ENCODE measurements at regions not wholly inside any gene's neighbourhood (a gene's known extent, or its start where the extent isn't known, plus 50 kb on each side); places are given as distances from the start of the nearest gene placed in this dataset.

DNA sequence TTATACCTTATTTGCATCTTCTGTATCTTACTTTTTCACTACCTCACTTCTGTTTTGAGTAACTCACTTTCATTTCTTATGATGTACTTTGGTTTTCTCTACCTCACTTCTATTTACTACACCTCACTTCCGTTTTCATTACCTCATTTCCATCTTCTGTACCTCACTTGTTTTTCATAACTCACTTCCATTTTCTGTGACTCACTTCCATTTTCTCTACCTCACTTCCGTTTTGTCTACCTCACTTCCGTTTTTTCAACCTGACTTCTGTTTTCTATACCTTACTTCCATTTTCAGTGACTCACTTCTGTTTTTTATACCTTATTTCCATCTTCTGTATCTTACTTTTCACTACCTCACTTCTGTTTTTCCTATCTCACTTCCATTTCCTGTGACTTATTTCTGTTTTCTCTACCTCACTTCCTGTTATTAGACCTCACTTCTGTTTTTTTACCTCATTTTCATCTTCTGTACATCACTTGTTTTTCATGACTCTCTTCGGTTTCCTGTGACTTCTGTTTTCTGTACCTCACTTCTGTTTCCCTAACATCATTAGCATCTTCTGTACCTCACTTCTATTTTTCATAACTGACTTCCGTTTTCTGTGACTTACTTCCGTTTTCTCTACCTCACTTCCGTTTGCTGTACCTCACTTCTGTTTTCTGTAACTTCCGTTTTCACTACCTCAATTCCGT, 493.1 kb upstream of the AKR1E2 start:
- DNase-seq, result peak; percentile 5

DNA sequence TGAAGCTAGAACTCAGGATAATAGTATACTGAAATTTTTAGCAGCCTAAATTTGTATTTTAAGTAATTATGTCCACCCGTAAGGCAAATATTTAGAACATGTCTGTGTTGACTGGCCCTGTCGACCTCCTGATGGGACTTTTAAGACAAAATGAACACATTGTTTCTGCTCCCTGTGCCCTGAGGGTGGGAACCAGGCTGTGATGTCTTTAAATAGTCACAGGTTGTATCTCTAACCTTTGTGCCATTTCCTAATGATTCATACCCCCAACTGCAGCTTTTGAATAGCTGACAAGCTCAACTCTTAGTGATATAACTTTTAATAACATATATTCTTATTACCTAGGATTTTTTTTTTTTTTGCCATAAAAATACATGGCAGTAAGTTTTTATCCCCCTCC, 494.9 kb upstream of the AKR1E2 start:
- DNase-seq, result no peak

DNA sequence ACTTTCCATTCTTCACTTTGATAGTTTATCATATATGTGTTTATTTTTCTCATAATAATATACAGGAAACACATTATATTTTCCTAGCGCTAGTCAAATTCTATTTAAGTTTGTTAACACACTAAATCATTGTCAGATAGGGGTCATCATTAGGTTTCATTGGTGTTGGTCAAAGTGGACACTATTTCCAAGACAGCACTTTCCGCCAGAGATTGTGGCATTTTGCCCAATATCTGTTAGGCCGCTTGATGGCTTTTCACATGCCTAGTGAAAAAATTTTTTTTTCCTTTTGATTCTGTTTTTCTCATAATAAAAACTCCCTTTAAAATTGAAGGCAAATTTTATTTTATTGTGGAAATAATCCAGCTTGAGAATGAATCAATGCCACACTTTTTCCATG, 495.4 kb upstream of the AKR1E2 start:
- DNase-seq, result no peak

DNA sequence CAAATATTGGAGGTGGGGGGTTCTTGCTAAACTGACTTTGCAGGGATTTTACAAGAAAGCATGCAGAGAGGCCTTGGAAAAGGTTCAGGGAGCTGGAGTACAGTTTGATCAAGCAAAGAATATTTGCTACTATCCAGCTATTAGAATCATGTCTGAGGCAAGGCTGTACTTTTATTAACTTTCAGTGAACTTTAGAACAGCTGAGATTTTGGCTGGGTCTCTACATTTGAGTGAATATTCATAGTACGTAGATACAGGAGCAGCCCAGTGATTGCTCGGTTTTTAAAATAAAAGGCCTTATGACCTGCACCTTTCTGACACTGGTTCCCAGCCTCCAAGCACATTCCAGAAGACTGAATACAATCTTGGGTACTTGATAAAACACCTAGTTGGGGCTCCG, 496.8 kb upstream of the AKR1E2 start:
- no peak for DNase-seq

DNA sequence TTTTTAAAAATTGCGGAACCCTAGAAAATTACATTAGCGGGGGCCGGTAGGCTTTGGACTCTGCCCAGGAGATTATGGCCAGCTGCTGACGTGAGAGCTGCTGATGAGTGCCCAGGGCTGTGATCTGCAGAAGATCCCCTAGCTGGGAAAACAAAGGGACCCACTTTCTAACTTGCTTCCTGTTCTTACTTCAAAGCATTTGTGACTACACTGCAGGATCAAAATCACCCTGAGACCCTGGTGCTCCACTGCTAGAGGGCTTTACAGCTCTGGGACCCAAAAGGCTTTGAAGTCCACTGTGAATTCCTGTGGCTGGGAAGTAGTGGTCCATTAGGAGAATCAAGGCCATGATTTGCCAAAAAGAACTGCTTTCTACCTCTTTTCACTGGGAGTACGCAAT, 499.4 kb upstream of the AKR1E2 start:
- no peak for DNase-seq

DNA sequence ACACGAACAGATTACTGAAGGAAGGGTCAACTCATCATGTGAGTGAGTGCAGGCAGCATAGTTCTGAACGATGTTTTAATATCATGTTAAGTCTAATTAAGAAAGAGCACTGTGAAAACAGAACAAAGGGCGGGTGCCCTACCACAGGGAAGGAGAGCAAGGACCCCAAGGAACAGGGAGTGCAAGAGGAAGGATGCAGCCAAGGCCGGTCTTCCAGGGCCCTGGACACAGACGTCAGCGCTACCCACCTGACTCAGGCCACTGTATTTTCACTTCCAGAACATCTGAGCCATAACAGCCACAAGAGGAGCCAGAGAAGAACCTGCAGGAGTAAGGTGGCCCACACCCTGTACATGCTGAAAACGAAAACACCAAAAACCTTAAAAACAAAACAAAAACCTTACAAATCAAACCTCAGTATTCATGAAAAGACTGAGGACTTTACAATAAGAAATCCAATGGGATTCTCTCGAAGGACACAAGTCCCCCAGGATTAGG, 506.1 kb upstream of the AKR1E2 start:
- no peak for DNase-seq

DNA sequence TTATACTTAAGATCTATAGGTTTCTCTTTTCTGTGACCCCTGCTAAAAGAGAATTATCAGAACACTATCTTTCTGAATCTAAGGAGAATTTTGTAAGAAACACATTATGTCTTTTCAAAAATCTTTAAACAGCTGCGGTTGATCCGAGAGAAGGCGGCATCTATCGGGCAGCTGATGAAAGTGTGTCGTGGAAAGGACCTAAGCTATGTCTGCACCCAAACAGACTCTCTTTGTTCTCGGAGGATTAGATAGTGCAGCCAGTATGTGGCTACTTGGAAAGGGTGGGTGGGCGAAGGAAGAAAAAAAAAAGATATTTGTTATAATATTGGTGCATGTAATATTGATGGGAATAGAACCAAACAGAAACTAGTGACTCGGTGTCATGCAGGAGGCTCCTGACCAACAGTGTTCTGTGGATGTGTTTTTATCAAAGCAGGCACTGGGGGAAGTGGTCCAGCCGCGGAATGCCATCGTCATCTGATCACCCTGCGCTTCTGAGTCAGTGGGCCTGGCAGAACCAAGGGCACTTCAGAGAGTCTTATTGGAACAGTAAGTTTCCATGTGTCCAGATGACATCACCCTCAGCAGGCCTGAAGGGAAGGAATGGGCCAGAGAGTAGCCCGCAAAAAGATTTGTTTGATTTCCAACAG, 509.7 kb upstream of the AKR1E2 start:
- DNase-seq, result no peak

DNA sequence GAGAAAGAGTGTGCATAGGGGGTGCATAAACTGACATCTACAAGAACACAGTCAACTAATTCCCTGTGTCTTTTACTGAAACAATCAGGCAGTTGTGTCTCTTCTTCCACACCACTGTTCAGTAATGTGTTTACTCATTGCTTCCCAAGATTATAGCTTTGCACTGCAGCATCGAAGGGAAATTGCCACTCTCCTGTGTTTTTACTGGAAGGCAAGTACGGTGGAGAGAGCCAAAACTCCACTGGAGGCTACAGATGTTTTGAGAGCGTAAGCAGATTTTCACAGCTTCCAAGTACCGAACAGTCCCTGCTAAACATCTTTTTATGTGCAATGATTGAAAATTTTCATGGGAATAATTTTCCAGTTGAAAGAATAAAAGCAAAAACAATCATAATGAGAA, 510.5 kb upstream of the AKR1E2 start:
- no peak for DNase-seq

DNA sequence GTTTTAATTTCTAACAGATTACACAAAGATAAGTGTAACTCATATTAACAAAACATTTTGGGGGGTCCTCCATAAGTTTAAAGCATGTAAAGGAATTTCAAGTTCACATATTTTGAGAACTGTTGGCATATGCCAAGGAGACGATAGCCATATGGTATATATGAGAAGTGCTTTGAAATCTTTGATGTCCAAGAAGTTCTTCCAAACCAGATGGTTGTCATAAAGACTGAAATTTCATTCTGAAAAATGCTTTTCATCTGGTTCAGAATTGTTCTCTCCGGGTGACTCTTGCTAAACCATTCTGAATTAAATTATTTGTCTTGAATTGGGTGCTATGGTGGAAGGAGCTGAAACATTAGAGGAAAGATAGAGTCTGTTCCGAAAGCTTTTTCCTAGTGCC, 513.0 kb upstream of the AKR1E2 start:
- DNase-seq, result no peak

DNA sequence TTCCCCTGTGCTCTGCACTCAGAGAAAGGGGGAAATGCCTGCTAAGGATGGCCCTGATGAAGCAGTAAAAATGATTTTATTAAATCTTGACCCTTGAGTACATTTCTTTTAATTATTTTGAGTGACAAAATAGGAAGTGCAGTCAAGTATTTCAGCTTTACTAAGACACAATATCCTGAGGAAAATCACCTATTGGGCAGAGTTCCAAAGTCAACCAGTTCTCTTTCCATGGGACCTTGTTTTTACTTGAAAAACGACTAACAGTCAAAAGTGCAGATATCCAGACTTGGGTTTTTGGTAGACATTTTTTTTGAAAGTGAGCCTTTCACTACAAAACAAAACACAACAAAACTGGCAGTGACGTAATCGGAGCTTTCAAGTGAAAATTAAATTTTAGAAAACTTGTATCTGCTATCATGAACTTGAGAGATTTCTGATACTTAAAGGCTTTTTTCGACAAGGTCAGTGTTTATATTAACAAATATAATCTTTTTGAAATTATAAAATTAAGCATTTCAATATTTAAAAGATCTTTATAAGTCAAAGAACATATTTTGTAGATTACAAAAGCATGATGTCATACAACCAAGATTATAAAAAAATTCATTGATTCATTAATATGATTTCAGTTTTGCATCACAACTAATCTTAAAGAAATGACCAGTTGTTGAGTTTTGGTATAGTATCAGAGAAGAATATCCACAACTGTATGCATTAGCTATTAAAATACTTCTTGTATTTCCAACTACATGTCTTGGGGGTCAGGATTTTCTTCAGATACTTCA, 513.8 kb upstream of the AKR1E2 start:
- no peak for DNase-seq

DNA sequence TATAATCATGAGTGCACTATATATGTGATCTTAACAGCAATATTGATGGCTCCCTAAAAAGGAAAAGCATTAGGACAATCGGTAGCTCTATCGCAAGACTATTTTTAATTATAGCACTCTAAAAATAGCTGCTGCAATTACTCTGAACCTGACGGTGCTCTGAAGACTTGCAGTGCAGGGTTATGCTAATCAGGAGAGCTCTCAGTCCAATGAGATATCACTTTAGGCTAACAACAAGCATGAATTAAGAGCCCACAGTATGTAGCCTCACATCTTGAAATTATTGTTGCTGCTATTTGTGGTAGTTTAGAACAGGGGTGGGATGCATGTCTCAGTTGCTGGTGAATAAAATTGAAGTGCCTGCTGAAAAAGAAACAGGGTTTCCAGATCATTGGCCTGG, 515.8 kb upstream of the AKR1E2 start:
- DNase-seq, result no peak

DNA sequence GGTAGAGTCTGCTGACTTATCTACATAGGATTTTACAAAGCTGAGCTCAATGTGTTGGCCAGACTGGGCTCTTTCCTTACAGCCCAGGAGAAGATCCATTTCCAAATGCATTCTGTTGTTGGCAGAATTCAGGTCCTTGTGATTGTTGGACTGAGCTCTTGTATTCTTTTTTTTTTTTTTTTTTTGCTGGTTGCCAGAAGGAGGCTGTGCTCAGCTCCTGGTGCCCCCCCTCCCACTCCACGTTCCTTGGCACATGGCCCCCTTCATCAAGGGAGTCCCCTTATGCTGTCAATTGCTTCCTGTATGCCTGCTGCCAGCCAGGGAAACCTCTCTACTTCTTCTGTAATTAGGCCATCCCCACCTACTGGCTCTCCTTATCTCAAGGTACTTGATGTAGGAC, 518.1 kb upstream of the AKR1E2 start:
- no peak for DNase-seq

DNA sequence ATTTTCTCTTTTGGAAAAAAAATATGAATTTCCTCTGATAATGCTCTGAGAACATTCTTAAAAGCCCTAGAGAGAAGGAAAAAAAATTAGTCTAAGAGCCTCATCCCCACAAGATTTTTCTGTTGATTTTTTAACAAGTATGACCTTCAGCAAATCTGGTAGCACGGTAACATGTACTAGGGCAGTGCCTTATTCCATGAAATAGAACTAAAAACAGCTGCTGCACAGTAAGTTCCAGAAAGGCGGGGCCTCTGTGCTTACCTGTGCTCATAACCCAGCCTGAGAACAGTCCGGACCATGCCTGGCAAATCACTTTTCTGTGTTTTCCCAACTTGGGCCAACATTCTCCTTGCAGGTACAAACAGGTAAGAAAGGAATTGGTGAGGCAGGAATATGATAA, 519.1 kb upstream of the AKR1E2 start:
- DNase-seq, result no peak

DNA sequence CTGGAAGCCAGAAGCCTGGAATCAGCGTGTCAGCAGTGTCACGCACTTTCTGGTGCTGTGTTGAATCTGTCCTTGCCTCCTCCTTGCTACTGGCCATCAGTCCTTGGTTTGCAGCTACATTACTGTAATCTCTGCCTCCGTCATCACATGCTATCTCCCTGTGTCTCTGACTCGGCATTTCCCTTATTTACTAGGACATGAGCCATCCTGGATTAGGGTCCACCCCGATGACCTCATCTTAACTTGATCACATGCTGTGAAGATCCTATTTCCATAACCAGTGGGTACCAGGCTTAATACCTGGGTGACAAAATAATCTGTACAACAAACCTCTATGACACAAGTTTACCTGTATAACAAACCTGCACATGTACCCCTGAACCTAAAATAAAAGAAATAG, 518.0 kb upstream of the KLF6 start:
- DNase-seq, result no peak

DNA sequence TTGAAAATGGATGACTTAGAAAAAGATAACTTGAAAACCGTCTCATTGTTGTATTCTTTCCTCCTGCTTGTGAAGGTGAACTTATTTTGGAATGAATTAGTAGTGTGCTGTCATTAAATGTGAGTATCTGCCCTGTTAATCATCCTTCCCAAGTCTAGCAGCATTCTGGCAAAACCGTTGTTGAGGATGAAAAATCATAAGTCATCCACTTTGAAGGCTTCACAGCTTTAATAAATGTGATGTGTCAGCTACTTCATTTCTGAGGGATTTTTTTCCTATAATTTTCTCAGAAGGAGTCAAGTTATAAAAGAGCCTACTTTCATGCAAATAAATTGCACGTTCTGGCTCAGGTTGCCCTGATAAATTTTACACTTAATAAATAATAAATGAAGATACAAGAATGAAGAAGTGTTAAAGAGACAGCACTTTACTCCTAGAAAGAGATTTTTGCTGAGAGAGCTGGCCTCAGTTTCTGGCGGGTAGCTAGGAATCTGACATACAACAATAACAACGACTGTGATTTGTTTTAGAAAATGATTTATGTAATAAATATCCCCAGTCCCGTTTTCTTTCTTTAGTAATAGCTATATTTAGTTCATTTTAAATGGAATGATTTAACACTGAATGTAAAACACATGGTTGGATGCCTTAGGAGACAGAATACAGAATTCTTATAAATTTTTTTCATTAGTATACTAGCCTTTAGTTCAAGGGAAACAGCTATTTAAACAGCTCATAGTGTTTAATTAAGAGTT, 516.5 kb upstream of the KLF6 start:
- no peak for DNase-seq

DNA sequence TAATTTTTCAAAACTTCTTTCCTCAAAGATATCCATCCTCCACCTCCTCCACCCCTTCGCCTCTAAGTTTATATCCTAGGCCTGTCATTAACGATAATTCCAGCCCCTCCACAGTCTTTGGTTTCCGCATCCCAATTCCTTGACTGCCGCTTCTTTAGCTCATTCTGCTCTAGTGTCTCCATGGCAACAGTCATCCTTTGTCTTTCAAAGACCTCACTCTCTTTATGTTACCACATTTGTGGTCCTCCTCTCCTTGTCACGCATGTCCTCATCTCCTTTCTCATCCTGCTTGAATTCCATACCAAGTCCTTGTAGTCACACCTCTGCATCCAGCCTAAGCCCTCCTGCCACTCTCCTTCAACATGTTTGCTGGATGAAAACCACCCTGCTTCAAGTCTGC, 511.2 kb upstream of the KLF6 start:
- DNase-seq, result no peak

DNA sequence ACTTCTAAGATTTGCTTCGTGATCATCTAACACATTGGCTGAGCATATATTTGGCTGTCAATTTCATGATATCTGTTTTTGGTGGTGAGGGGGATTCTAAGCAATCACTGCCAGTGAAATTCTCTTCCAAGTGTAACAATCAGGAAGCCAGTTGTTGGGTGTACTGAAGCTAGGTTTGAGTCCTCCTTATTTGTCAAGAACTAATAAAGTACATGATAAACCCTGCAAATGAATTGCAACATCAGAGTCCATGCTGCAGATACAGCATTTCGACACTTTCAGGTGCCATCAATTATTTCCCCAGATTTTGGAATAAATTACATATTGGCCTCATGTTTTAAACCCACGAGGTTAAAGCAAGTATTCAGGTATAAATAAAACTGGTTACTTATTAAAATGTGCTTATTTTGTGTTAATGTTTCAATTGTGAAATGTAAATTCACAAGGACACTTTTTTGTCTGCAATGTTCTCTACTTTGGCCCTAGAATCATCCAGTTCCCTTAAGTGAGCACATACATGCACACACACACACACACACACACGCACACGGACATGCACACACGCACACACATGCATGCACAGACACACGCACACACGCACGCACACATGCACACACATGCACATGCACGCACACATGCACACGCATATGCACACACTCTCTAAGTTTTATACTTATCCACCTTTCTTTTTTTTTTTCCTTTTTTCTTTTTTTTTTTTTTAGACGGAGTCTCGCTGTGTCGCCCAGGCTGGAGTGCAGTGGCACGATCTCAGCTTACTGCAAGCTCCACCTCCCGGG, 510.2 kb upstream of the KLF6 start:
- no peak for DNase-seq

DNA sequence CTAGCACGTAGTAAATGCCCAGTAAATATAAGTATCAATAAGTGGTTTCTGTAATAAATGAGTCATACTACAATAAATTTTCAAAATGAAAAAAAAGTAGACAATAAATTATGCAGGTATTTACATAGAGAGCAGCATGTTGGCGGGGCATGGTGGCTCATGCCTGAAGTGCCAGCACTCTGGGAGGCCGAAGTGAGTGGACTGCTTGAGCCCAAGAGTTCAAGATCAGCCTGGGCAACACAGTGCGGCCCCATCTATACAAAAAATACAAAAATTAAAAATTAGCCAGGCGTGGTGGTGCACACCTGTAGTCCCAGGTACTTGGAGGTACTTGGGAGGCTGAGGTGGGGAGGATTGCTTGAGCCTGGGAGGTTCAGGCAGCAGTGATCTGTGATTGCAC, 509.3 kb upstream of the KLF6 start:
- no peak for DNase-seq

DNA sequence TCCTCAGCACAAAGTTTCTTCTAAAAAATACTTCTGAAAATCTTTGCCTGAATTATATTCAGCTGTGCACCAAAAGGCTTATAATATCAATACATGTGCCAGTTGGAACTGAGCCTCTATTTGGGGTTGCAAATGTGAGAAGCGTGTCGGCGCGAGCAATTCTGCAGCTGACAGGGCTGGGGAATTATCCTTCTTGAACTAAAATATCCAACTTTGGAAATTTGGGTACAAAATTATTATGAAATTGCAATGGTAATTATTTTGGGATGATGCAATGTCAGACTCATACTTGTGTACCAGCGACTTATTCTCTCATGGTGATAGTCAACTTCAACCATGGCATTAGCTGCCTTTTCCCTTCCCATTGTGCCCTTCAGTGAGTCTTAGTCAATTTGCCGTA, 507.0 kb upstream of the KLF6 start:
- DNase-seq, result no peak

DNA sequence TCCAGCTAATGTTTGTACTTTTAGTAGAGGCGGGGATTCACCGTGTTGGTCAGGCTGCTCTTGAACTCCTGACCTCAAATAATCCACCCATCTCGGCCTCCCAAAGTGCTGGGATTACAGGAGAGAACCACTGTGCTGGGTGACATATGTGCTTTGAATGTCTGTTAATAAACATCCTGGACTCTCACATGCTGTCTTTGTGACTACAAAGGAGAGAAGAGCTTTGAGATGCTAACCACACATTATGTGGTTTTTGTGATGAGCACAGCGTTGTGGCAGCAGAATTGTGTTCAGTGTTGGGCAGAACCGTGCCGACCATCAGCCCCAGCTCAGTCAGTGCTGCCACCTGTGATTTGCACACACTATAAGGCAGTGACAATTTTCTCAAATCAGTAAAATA, 500.1 kb upstream of the KLF6 start:
- DNase-seq, result peak; percentile 34

DNA sequence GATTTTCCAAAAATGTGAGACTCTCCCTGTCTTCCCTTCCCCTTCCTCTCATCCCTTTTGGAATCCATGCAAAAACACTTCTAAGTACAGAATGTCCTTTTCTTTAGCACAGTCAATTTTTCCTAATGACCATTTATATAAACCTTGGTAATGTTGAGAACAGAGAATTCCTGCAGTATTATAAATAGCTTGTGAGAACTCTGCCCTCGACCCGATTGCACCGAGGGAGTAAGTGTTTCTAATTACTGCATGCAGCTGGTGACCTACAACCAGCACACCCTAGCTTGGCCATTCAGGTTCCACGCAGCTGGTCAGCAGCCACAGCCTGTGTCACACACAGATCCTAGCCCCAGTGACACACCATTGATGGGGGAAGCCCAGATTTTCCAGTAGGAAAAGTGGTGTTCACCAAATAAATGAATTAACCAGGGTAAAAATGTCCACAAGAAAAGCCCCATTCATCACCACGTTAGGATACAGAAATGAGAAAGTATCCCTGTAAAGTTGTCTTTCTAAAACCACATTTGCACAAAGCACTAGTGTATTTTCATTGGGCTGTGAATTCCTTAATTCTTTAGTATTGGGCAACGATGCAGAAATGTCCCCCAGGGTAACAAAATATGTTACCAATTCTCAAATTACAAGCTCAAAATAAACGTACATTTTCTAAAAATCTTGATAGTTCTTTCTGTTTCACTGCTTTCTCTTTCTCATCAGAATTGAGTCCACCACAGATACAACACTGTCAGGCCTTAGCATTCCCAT, 499.0 kb upstream of the KLF6 start:
- no peak for DNase-seq

DNA sequence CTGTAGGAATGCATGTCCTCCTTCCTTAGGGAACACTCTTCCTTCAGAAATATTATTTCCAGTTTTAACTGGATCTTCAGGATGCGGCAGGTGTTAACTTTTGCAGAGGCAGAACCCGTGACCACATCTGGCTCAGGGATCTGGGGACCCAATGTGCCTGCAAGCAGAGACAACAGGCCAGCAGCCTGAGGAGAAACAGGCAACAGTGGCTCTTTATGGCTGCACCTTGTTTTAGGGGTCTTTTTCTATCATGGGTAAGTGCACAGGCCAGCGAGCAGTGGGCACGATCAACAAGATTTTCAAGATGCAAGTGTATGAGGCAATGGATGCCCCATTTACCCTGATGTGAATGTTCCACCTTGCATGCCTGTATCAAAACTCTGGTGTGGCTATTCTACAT, 497.5 kb upstream of the KLF6 start:
- DNase-seq, result no peak

Measured in activated CD4-positive, alpha-beta T cell treated with anti-CD3 and anti-CD28 coated beads, Interleukin-2, amount 50 U/mL, for 16 hours (primary cell).